GM12873 (cell line): ENCODE measurements at regions not wholly inside any gene's neighbourhood (a gene's known extent, or its start where the extent isn't known, plus 50 kb on each side); places are given as distances from the start of the nearest gene placed in this dataset.

Experiments
- TF ChIP-seq, protein P1 (sequence below): IDR thresholded peaks from 2 replicates; pipeline ENCODE4 v1.5.1; 2012; ENCODE audit warnings: low read depth, mild to moderate bottlenecking, moderate library complexity, low read length, control low read depth; ENCODE audit not compliant: insufficient read depth; ENCODE audit errors: missing control alignments

DNA sequence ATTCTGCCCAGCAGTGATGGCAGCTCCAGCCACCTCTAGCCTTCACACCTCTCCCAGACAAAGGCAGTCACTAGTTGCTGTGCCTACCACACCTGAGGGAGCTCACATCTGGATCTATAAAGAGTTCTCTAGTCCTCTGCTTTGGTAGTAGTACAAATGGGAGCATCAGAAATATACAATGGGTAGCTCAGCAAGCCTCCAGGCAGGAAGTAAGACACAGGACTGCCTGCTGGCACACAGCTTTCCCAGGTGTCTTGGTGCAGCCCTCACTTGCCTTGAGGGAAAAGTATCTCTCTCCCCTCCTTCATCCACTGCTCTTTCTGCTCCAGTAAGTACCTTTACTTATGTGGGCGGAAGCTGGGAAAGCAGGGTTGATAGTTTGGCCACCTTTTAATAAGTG lies 212.9 kb upstream of the SLC7A11 start:
- TF ChIP-seq, protein P1, sequence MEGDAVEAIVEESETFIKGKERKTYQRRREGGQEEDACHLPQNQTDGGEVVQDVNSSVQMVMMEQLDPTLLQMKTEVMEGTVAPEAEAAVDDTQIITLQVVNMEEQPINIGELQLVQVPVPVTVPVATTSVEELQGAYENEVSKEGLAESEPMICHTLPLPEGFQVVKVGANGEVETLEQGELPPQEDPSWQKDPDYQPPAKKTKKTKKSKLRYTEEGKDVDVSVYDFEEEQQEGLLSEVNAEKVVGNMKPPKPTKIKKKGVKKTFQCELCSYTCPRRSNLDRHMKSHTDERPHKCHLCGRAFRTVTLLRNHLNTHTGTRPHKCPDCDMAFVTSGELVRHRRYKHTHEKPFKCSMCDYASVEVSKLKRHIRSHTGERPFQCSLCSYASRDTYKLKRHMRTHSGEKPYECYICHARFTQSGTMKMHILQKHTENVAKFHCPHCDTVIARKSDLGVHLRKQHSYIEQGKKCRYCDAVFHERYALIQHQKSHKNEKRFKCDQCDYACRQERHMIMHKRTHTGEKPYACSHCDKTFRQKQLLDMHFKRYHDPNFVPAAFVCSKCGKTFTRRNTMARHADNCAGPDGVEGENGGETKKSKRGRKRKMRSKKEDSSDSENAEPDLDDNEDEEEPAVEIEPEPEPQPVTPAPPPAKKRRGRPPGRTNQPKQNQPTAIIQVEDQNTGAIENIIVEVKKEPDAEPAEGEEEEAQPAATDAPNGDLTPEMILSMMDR = no peak

DNA sequence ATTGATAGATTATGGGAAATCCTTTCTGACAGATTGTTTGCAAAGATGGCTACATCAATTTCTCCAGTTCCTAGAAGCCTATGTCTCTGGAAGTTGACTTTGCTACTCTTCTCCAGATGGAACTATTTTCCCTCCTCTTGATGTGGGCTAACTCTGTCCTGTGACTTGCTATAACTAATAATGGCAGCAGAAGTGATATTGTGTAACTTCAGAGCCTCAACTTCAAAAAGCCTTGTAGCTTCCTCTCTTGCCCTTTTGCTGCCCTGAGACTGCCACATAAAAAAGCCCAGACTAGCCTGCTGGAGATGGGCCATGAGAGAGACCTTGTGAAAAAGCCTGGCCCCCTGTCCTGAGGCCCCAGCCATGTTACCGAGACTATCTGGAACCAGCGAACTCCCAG lies 210.7 kb upstream of the SLC7A11 start:
- TF ChIP-seq, protein P1 = no peak

DNA sequence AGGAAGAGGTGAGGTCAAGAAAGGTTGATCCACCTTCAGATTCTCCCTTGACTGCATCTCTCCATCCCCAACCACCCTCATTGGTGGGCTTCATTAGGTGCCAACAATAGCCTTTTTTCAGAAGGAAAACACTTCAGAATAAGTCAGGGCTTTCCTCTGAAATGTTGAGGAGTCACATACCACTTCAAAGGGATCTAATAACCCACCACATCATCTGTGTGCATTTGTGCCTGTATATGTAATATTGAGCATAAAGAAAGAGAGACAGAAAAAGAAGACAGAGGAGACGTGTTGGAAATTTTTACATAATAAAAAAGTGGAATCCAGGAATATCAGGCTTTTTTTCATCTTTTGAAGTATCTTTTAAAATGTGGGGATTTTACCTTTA lies 209.1 kb upstream of the SLC7A11 start:
- TF ChIP-seq, protein P1 = no peak

DNA sequence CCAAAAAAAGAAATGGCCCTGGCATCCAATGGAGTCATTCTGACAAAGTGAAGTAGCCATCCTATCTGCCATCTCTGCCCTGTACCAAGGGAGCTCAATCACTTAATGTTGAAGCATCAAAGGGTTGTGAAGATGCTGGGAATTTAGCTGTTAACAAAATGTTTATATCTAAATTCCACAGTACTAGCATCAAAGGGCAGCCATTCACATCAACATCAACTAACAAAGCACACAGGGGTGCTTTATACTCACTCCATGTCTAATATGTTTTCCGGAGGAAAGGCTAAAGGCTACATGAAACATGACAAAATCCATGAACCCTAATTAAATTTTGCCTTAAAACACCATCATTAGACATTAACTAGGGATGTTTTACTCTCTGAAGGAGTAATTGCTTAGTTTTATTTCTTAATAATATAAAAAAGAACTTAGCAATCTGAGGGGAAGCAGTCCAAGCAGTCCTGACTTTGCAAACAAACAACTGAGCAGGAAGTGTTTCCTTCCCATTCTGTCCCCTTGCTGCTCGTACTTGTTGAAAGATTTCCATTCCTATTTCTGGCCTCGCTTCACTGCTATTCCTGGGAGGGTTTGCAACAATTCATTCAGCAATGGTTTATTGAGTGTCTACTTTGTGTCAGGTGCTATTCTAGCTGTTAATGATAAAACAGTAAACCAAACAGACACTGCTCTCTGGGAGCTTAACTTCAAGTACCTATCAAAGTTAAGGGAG lies 208.6 kb upstream of the SLC7A11 start:
- TF ChIP-seq, protein P1 = no peak

DNA sequence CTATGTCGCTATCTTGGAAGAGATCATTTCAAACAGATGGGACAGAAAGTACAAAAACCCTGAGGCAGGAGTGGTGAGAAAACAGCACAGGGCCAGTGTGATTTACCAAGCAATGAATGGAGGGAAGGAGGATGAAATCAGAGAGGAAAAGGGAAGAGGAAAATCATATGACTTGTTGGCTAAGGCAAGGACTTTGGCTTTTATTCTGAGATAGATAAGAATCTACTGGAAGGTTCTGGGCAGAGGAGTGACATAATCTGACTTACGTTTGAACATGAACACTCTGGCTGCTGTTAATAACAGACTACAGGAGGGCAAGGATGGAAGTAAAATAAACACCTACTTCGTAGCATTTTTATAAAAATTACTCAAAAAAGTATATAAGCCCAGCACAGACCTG lies 207.8 kb upstream of the SLC7A11 start:
- TF ChIP-seq, protein P1 = no peak

DNA sequence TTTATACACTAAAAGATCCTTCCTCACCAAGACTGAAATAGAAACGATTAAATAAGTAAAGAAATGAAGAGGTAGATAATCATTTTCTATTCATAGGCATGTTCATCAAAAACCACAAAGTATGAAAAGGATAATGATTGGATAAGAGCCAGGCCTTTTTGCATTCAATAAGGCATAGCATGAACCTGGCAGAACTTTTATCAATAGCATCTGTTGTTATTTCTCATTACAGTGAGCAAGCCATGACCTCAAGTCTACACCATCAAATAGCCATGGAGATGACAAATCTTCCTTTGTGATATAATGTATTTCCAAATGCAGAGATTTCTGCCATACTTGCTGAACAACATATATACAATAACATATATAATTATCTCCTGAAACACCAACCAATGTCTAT lies 206.0 kb upstream of the SLC7A11 start:
- TF ChIP-seq, protein P1 = no peak

DNA sequence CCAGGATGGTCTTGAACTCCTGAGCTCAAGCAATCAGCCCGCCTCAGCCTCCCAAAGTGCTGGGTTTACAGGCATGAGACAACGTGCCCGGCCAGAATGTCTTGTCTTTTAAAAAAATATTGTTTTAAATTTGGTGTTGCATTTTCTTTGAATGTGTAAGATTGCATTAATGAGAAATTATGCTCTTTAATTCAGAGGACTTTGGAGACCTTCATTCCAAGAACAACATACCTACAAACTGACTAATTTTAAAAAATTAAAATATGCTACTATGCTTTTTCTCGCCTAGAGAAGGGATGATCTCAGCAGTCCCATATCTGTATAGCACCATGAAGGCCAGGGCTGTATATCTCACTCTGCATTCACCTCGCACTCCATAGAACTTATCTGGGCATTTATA lies 204.3 kb upstream of the SLC7A11 start:
- TF ChIP-seq, protein P1 = no peak
